NCI-H1694 (cell line): ENCODE measurements at regions not wholly inside any gene's neighbourhood (a gene's known extent, or its start where the extent isn't known, plus 50 kb on each side); places are given as distances from the start of the nearest gene placed in this dataset.

Source experiments
- DNase-seq: peaks from one replicate; lab custom pipeline; 2025; lab: John Stamatoyannopoulos, UW

DNA sequence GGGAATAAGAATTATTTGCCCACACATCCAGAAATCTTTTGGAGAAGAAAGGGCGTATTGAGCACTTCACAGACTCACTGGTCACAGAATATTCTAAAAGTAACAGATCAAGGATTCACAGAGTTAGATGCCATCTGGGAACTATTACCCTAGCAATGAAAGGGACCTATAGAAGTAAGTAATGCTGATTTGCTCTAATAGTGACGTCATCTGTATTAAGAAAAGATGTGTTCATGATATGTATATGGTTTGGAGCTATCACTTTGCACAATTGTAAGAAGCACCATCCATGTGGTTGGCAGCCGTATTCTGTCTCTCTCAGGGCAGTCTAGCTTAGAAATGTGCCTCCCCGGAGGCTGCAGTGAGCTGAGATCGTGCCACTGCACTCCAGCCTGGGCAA lies 52.8 kb upstream of the SV2C start:
- no peak for DNase-seq

DNA sequence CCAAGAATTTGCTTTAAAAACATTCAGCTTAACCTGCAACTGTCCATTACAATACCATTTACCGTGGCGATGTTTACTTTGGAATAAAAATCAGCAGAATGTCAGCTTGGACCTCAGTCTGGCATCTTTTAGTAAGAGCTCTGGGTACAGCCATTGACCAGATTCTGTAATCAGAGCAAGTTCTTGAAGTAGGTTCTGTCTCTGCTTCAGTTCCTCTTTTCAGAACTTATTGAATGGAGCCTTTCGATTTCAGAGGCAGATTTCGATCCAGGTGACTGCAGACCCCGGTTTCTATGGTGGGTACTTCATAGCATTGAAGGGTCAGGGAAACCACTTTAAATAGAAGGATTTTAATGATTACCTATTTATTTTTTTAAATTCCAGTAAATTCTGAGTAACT lies 53.4 kb upstream of the SV2C start:
- no peak for DNase-seq

DNA sequence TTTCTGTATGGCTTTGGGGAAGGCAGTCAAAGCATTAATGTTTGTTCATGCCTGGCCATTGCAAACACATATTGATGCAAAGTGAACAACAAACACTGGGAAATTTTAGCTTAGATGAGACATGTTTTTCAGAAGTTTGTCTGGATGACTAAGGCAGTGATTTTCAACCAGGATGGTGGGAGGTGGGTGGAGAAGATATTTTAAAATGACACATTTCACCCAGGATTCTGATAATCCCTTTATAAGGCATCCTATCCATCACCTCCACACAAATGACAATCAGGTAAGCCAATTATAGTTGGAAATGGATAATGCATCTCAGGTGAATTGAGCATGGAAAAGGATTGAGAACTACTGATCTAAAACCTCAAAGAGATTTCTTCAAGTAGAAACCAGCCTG lies 57.4 kb upstream of the SV2C start:
- no peak for DNase-seq

DNA sequence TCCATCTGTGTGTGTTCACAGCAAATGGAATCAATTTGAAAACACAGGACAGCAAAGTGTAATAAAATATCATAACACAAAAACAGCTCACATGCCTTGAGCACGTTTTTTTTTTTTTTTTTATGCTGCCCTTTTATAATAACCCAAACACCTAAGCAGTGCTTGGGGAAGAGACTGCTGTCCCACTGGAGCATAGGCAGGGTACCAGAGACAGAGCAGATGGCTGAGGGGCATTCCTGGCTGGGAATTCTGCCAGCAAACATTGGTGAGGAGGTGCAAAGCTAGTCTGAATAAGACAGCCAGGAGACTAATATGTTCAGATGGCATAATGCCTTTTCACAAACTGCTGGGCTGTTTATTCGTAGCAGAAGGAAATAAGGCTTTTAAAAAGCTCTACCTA lies 58.1 kb upstream of the SV2C start:
- DNase-seq, result peak; percentile 81

DNA sequence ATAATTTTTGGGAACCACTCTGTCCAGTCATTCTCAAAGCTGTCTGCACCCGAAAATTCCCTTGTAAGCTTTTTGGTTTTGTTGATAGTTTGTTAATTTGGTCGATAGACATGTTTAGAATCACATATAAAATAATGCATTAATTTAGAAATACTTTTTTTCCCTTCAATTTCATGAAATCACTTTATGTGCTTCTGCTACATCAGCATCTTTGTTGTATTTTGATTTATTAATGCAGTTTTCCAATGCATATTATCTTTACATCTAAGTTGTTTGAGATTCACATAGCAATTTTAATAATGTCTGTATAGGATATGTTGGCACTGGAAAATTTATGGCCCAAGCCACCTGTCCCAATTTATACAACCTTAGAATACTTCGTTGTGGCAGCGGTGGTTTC lies 60.6 kb upstream of the SV2C start:
- no peak for DNase-seq

DNA sequence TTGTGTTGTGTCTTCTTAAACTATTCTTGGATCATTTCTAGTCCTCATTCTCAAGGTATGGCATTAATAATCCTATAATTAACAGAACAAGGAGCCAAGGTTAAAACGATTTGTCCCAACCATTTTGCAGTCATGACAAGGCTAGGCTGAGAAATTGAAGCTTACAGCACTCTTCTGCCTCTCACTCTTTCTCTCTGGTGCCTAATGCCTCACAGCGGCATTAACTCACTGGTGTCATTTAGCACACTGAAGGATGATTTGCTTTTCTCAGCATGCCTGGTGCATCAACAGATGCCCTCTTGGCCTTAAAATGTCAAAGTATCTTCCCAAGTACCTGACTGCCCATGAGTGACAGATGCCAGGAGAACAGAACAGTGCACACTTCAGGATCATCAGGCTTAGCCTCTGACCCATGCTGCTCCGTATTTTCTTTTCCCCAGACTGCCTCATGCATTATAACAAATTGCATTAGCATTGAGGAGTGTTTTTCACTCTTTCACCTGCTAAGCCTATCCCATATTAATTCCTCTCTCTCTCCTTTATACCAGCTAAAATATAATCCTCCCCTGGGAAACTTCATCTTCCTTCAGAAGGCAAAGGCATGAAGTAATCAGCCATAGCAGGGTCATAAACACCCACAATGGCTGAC lies 61.1 kb upstream of the SV2C start:
- no peak for DNase-seq

DNA sequence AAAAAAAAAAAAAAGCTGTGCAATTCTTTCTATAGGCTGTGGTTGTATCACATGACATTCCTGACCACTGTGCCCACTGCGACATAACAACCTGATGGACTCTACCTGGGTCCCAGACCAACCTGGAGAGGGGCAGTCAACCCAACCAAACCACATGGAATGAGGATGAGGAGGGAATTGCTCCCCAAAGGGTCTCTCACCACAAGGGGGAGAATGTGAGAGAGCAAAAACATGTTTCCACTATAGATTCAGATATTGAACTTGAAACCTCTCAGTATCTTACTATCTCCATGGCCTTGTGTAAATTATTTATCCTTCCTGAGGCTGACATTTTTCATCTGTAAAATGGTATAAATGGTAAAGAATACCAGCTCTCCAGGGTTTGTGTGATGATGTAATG lies 66.9 kb upstream of the SV2C start:
- DNase-seq, result no peak

DNA sequence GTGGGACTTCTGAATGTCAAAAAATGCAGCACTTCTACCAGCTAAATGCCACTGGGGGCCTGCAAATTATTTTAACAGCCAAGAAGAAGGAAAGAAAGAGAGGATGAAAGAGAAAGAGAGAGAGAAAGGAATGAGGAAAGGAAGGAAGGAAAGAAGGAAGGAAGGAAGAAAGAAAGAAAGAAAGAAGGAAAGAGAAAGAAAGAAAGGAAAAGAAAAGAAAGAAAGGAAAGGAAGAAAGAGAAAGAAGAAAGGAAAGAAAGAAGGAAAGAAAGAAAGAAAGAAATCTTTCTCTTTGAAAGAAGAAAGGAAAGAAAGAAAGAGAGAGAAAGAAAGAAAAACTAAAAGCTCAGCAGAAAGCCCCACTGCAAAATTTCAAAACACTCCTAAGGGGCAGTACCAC lies 69.2 kb upstream of the SV2C start:
- DNase-seq, result no peak

DNA sequence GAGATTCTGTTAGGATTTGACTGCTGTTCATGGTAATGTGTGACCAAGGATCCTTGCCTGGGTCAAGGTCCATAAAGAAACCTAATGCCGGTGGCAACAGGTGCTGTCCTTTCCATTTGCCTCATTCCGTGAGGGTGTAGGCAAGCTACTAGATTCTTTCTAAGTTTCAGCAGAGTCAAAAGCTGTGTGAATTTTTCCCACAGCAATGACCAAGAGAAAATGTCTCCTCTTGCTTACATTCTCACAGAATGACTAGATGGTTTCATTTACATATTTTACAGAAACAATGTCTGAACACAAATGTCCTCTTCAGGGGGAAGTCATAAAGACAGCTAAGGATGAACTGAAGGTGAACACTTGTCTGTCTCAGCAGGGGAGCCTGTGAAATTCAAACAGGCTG lies 75.3 kb upstream of the SV2C start:
- no peak for DNase-seq

DNA sequence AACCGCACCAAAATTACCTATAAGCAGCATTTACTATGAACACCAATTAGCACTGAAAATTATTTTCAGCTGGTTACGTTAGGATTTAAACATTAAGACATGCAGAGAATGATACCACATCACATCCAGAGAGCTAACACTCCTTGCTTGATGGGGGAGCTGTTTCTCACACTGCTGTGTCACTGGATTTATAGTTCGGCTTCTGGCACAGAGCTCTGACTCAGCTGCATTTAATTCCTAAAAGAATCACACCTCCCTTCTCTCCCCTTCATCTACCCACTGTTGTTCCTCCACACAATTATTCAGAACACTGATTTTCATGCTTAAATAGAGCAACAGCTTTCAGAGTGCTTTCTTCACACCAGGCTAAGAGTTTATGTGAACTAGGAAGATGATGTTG lies 82.6 kb upstream of the SV2C start:
- DNase-seq, result no peak

DNA sequence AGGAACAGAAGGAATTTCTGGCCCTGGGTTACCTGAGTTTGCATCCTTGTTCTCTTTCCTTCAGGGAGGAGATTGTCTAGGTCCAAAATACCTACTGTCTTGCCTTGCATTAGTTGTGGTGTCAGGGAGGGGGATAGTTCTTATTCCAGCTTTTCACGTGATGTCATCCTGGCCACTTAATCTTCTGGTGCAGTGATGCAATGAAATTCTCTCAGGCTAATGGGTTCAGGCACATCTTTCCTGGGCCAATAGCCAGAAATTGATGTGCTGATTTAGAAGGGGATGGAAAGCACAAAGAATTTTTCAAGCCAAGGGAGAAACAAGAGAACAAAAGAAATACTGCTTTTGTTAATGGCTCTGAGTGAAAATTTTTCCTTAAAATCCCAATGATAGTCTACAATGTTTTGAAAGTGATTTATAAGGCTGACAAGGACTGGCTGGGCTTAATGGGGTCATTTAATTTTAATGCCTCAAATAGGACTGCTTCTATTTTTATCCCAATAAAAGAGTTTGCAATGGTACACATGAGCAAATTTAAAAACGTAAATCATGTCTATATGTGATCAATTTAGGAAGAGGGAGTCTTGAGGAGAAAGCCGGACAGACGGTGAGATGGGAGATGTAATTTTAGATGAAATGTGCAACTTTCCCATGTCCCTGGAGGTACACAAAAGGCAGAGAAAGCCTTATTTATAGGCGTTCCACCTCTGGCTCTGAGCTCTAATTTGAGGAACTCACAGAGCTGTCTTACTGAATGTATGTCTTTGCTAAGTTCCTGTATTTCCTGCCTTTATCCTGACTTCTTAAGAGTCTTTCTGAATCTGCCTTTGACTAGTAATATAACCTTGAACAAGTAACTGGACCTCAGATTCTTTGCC lies 89.3 kb upstream of the SV2C start:
- DNase-seq, result no peak

DNA sequence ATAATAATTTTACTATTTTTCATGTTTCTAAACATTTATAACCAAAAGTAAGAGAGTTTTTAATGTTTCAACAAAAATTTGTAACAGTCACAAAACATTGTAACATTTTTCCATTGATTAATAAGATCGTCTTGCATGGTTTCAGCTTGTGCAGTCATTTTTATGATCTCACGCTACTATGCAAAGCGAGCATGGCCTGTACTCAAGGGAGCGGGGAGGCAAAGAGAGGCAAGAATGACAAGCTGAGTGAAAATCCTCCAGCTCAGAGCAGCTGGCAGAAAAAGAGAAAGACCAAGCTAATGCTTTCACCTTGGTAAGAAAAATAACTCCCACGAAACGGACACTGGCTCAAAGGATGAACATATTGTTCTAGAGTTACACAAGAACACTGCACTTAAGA lies 90.0 kb upstream of the SV2C start:
- no peak for DNase-seq

DNA sequence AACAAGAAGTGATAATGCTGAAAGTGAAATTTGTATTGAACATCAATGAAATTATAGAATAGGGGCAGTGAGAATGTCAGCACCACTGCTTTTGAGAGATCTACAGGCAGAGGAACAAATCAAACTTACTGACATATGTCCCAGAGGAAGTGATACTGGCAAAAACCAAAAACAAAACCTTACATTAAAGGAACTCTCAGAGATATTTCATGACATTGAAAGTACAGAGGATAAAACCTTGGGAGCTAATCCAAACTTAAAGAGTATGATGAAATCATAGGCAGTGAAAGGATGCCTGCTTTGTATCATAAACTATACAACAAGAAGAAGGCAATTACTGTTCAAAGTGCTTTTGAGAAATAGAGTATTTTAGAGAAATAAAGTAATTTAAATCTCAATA lies 90.4 kb upstream of the SV2C start:
- no peak for DNase-seq

DNA sequence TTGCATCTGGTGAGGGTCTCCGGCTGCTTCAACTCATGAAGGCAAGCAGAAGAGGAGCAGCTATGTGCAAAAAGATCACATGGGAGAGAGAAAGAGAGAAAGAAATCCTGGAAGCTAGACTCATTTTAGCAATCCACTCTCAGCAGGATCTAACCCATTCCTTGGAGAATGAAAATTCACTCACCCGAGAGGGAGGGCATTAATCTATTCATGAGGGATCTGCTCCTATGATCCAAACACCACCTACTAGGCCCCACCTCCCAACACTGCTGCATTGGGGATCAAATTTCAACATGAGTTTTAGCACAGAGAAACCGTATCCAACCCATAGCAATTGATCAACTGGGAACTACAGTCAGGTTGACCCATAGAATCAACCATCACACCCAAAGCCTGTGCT lies 98.1 kb upstream of the SV2C start:
- no peak for DNase-seq

DNA sequence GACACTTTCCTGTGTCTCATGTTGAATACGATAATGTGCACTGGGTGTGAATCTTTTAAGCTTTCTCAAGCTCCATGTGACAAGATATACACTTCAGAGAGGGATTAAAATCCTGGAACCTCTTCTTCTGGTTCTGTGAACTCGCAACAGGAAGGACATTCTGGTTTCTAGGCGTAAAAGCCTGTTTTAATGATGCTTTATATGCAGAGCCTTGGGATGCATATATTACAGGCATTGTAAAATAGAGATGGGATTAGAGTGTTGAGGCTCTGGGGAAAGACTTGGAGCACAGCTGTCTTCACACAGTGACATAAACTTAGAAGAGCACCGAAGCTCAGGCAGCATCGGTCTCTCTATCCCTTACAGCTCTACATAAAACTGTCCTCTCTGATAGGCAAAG lies 107.7 kb upstream of the SV2C start:
- DNase-seq, result no peak

DNA sequence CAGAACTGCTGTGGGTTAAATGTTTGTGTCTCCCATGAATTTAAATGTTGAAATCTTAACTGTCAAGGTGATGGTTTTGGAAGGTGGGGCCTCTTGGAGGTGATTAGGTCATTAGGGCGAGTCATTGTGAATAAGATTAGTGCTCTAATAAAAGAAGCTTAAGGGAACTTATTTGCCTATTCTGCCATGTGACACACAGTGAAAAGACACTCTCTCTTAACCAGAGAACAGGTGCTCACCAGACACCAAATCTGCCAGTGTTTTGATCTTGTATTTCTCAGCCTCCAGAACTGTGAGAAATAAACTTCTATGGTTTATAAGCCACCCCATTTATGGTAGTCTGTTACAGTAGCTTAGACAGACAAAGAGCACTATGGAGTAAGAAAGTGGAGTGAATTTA lies 117.9 kb upstream of the SV2C start:
- no peak for DNase-seq

DNA sequence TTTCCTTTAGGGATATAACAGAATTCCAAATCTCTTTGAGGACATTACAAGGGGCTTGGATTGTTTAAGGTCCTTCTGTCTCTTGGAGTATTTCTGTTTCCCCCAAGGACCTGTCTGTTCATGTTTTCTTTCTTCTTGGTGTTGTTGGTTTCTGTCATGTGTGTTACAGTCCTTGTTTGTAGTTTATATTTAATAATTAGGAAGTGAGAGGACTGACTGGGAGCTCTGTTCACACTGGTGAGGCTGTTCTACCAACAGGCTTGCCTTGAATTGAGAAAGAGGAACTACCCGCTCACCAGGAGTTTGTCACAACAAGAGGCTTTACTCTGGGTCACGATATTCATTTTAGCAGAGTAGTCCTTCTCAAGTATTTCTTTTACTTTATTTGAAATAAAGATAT lies 119.2 kb upstream of the SV2C start:
- DNase-seq, result no peak

DNA sequence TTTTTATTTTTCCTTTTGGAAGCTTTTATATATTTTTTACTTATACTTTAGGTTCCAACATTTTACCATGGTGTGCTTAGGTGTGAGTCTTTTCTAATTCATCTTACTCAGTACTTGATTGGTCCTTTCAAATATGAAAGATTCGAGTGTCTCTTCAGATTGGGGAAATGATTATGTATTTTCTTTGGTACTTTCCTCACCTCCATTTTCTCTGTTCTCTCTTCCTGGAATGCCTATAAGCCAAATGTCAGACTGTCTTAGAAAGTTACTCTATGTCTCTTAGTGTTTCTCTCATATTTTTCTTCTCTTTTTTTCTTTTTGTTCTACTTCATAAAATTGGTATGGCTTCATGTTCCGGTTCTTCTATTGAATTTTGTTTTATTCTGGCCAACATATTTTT lies 119.6 kb upstream of the SV2C start:
- DNase-seq, result no peak

DNA sequence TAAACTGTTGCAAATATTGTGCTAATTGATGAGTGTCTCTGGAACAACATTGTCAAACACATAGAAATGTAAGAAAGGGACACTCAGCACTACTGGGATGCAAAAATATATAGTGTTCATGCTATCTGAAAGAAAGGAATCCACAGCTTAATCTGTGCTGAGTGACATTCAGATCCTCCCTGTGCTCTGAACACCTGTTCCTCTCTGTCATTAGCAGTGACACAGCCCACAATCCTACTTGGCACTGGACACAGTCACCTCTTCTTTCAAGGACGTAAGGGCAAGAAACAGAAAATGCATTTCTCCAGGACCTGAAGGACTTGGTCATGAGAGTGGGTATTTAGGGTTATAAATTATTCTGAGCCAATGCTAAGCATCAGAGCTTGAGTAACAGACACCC lies 121.4 kb upstream of the SV2C start:
- no peak for DNase-seq

DNA sequence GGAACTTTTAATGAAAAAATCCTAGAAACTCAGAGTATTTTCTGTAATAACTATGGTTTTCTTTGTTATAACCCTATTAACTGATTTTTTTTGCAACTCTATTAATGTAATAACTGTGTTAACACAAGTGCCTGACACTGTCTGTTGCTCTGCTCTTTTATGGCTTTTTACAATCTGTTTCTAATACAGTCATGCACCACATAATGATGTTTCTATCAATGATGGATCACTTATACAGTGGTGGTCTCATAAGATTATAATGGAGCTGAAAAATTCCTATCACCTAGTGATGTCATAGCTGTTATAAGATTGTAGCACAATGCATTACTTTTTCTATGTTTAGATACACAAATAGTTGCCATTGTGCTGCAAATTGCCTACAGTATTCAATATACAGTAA lies 123.1 kb upstream of the SV2C start:
- no peak for DNase-seq

DNA sequence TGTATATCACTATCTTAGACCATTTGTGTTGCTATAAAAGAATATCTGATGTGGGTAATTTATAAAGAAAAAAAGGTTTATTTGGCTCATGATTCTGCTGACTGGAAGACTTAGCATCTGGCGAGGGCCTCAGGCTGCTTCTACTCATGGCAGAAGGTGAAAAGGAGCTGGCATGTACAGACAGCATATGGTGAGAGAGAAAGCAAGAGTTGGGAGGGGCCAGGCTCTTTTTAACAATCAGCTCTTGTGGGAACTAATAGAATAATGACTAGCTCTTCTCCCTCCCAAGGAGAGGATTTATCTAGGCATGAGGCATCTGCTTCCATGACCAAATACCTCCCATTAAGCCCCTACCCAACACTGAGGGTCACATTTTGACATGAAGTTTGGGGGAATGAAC lies 130.2 kb upstream of the SV2C start:
- DNase-seq, result no peak

DNA sequence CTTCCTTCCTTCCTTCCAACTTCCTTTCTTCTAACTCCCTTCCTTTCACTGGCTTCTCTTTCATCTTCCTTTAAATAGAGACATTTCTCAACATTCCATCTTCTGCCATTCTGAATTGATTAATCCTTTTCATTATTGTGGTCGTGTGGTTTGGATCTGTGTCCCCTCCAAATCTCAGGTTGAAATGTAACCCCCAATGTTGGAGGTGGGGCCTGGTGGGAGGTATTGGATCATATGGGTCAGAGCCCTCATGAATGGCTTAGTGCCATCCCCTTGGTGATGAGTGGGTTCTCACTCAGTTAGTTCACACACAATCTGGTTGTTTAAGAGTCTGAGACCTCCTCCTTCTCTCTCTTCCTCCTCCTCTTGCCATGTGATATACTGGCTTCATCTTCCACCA lies 130.9 kb upstream of the SV2C start:
- no peak for DNase-seq

DNA sequence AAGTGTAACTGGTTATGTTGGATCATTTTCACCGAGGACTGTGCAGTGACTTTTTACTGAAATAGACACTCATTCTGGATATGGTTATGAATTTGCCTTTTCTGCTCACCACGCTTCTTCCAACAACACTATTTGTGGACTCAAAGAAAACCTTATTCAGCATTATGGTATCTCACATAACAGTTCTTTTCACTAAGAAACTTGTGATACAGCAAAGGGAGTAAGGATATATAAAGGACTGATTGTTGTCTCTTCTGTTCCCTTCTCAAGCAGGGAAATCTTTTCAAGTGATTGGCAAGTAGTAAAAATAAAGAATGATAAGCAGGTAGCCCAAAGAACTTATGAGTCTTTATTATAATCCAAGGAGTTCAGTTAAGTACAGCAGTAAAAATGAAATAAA lies 131.5 kb upstream of the SV2C start:
- DNase-seq, result no peak

DNA sequence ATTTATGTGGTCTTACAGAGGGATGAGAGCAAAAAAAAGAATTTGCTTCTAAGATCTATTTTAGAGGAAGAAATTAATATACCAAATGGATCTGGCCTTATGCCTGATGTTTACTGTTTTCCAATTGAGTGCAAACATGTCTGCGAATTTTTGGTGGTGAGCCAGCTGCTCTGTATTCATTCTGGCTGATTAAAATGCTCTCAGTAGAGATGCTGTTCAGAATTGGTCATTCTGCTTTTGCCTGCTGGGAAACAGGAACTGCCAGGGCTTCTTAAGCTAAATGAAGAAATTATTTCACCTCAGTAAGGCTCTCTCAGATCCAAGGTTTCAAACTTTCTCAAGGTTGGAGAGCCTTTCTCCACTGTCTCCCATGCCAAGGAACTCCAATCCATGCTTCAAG lies 132.0 kb upstream of the SV2C start:
- no peak for DNase-seq
